ENCODE measurements at regions not wholly inside any gene's neighbourhood (a gene's known extent, or its start where the extent isn't known, plus 50 kb on each side); places are given as distances from the start of the nearest gene placed in this dataset.

DNA sequence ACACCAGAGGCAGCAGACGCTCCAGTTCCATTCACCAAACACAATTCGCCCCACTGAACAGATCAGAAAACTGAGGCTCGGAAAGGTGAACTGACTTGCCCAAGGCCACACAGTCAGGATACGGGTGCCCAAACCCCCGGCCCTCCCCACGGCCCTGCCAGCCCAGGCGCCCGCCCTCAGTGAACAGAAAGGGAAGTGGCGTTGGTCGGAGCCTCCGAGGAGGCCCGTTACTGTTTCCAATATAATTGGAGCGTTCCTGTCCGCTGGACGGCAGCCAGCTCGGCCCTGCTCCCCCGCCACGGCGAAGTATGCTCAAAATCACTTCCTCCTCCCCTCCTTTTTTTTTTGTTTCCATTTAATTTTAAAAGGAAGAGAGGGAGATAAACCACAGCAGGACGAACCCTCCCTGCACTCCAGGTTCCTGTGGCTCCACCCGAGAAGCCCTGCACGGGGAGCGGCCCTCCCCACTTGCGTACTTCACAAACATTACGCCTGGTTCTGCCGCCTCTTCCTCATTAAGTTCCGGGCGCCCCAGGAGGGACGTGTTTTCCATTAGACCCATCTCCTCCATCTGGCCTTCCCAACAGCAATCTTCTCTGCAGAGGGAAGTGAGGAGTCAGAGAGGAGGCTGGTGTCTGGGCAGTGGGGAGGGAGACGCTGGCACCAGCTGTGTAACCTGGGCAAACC is 61.1 kb downstream of the NCOR2 start:
- peaks cover 99 to 100% (median 100%) of the 10 kb centered on the region in 11 experiments for H4K20me1 ChIP-seq
- H3K36me3 ChIP-seq = peaks cover 0 to 36% (median 0%) of the 10 kb centered on the region in 11 experiments; a peak in 9 of 22 replicates
- TF ChIP-seq Cebpa-rat (IDR thresholded peaks at IDR 0.05) = no peak
- peak overlapping the region; percentile 43 to 76 (median 57); a peak in 21 of 22 replicates for H3K27ac ChIP-seq
- peak overlapping the region in 8 of 10 experiments; percentile 9 to 54 (median 24); a peak in 10 of 20 replicates for H3K4me3 ChIP-seq
- no peaks in the 10 kb centered on the region for H3K27me3 ChIP-seq
- H3K4me2 ChIP-seq = peak overlapping the region; percentile 66 to 94 (median 81)
- peak overlapping the region; percentile 14 to 72 (median 57); a peak in 21 of 22 replicates for H3K9ac ChIP-seq
- no peaks in the 10 kb centered on the region for H3K9me3 ChIP-seq (replicated peaks in 1 of 11)
- peaks cover 86 to 98% (median 95%) of the 10 kb centered on the region in 10 experiments for H3K4me1 ChIP-seq

DNA sequence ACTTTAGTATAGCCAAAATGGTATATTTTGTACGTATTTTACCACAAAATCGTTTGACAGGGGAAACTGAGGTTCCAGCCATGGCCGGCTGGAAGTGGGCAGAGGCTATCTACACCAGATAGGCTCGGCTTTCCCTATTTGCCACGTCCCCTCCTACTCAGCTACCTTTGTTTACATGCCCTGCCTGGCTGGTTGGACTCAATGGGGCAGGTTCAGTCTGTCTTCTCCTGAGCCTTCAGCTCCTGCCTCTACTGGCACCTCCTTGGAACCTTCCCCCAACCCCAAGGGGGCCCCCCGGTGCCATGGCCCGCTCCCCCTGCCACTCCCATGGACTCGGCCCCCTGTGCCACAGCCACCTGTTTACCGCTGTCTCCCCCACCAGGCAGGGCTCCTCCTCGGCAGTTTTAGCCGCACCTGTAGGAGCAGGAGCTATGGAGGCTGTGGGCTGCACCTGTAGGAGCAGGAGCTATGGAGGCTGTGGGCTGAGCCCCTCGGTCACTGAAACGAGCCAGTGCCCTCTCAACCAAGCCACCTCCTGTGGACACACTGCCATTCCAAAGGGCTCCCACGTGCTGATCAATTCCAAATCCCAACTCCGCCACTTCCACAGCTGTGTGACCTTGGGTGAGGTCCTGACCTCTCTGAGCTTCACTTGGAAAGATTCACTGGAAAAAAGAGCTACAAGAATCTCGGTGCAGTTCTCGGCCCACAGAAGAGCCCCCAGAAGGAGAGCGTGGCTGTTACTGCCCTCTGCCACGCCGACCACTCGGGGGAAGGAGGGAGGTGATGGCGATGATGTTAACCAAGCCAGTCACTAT is 62.2 kb downstream of the NCOR2 start:
- Histone ChIP-seq H3K9me3 (replicated peaks in 1 of 11) (no peaks in the 10 kb centered on the region), H3K4me2 (peak overlapping the region; percentile 66 to 94 (median 81); a peak in 21 of 22 replicates), H3K27ac (peak overlapping the region in 1 of 11 experiments; percentile 57; a peak in 3 of 22 replicates), H3K4me3 (0 out of 20 replicates have a peak overlapping the region, but pooled peaks of 1 of the 10 experiments have one; percentile 44), H3K27me3 (no peaks in the 10 kb centered on the region), H3K9ac (peak overlapping the region in 1 of 11 experiments; percentile 7; a peak in 1 of 22 replicates), H3K4me1 (peaks cover 86 to 98% (median 95%) of the 10 kb centered on the region in 10 experiments), H4K20me1 (peaks cover 99 to 100% (median 100%) of the 10 kb centered on the region in 11 experiments), H3K36me3 (peaks cover 0 to 32% (median 0%) of the 10 kb centered on the region in 11 experiments; a peak in 8 of 22 replicates)
- TF ChIP-seq Cebpa-rat (IDR thresholded peaks at IDR 0.05) = no peak

DNA sequence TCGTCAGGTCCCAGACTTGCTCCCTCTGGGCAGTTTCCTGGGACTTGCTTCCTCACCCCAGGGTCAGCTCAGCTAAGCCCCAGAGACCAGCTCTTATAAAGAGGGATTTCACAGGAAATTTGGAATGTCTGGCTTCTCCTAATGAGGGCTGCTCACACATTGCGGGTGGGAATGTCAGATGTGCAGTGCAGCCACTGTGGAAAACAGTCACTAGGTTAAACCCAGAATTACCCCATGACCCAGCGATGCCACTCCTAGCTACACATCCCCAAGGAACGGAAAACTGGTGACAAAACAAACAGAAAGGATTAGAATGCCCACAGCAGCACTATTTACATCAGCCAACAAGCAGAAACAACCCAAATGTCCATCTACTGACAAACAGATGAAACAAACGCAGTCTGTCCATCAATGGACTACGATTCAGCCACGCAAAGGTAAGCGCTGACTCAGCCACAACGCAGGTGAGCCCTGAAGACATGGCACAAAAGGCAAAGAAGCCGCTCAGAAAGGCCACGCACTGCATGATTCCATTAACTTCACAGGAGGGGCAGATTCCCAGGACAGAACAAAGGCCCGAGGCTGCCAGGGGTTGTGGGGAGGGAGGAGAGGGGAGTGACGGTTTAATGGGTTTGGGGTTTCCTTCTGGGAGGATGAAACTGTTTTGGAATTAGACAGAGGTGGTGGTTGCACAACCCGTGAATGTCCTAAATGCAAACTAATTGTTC is 63.0 kb downstream of the NCOR2 start:
- H3K36me3 ChIP-seq = peaks cover 0 to 35% (median 0%) of the 10 kb centered on the region in 11 experiments; a peak in 8 of 22 replicates
- H3K9me3 ChIP-seq (replicated peaks in 1 of 11) = no peaks in the 10 kb centered on the region
- peak overlapping the region in 10 of 11 experiments; percentile 24 to 94 (median 80); a peak in 14 of 22 replicates for H3K4me2 ChIP-seq
- peaks cover 99 to 100% (median 100%) of the 10 kb centered on the region in 11 experiments for H4K20me1 ChIP-seq
- H3K27me3 ChIP-seq = no peaks in the 10 kb centered on the region
- no peak overlapping the region for H3K27ac ChIP-seq
- H3K4me1 ChIP-seq = peaks cover 86 to 98% (median 95%) of the 10 kb centered on the region in 10 experiments
- TF ChIP-seq Cebpa-rat (IDR thresholded peaks at IDR 0.05) = no peak
- H3K9ac ChIP-seq = 0 out of 22 replicates have a peak overlapping the region, but pooled peaks of 1 of the 11 experiments have one; percentile 3
- H3K4me3 ChIP-seq = no peak overlapping the region

DNA sequence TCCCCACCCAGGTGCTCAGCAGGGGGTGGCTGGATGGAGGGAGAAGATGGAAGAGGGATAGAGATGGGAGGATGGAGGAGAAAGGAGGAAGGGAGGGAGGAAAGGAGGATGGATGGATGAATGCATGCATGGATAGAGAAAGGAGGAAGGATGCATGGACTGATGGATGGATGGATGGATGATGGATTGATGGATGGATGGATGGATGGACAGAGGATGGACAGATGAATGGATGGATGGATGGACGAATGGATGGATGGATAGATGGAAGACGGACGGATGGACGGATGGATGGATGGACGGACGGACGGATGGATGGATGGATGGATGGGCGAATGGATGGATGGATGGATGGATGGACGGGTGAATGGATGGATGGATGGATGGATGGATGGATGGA is 64.1 kb downstream of the NCOR2 start:
- Histone ChIP-seq H4K20me1 (peaks cover 99 to 100% (median 100%) of the 10 kb centered on the region in 11 experiments), H3K27ac (no peak overlapping the region), H3K36me3 (peaks cover 0 to 35% (median 0%) of the 10 kb centered on the region in 11 experiments; a peak in 8 of 22 replicates), H3K4me2 (peak overlapping the region in 1 of 11 experiments; percentile 11; a peak in 1 of 22 replicates), H3K27me3 (no peaks in the 10 kb centered on the region), H3K9me3 (replicated peaks in 1 of 11) (no peaks in the 10 kb centered on the region), H3K4me1 (peaks cover 86 to 98% (median 95%) of the 10 kb centered on the region in 10 experiments), H3K4me3 (no peak overlapping the region), H3K9ac (no peak overlapping the region)
- no peak for TF ChIP-seq Cebpa-rat (IDR thresholded peaks at IDR 0.05)

DNA sequence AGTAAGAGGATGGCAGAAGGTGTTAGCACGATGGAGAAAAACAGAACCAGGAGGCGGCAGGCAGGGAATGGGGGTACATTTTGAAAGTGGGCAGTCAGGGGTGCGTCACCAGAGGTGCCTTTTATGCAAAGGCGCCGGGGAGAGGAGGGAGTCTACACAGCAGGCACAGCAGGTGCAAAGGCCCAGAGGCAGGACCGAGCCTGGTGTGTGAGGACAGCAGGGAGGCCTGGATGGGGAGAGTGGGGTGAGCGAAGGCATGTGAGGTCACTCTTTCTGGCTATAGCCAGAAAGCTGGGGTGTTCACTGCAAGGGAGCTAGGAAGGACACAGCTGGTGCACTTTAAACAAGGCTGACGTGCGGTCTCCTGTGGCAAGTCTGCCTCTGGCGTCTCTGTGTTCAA is 65.0 kb downstream of the NCOR2 start:
- Histone ChIP-seq H3K27ac (no peak overlapping the region), H3K9me3 (replicated peaks in 1 of 11) (no peaks in the 10 kb centered on the region), H3K36me3 (peaks cover 0 to 35% (median 0%) of the 10 kb centered on the region in 11 experiments; a peak in 8 of 22 replicates), H4K20me1 (peaks cover 99 to 100% (median 100%) of the 10 kb centered on the region in 11 experiments), H3K27me3 (no peaks in the 10 kb centered on the region), H3K4me3 (no peak overlapping the region), H3K9ac (no peak overlapping the region), H3K4me1 (peaks cover 86 to 98% (median 95%) of the 10 kb centered on the region in 10 experiments), H3K4me2 (peak overlapping the region in 9 of 11 experiments; percentile 53 to 86 (median 75); a peak in 16 of 22 replicates)
- TF ChIP-seq Cebpa-rat (IDR thresholded peaks at IDR 0.05) = no peak

DNA sequence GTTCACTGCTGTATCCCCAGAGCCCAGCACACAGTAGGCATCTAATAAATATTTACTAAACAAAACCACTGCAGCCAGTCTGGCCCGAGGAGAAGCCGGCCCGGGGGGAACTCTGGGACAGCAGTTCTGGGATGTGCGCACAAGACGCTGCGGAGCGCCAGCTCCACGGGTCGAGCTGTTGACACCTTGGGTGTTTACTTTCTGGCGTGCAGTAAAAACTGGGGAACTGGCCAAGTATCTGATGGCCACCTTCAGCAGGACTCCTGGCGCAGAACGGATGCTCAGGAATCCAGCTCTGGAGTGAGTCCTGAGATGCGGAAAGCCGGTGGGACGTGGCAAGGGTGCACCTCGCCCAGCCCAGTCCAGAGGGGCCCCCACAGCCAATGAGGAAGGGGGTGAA is 65.6 kb downstream of the NCOR2 start:
- peaks cover 99 to 100% (median 100%) of the 10 kb centered on the region in 11 experiments for H4K20me1 ChIP-seq
- no peak overlapping the region for H3K27ac ChIP-seq
- peaks cover 86 to 98% (median 95%) of the 10 kb centered on the region in 10 experiments for H3K4me1 ChIP-seq
- H3K9ac ChIP-seq = 0 out of 22 replicates have a peak overlapping the region, but pooled peaks of 3 of the 11 experiments have one; percentile 12 to 28 (median 17)
- no peak for TF ChIP-seq Cebpa-rat (IDR thresholded peaks at IDR 0.05)
- no peaks in the 10 kb centered on the region for H3K9me3 ChIP-seq (replicated peaks in 1 of 11)
- no peak overlapping the region for H3K4me3 ChIP-seq
- H3K27me3 ChIP-seq = no peaks in the 10 kb centered on the region
- peak overlapping the region; percentile 53 to 86 (median 75) for H3K4me2 ChIP-seq
- peaks cover 0 to 35% (median 0%) of the 10 kb centered on the region in 11 experiments; a peak in 8 of 22 replicates for H3K36me3 ChIP-seq

DNA sequence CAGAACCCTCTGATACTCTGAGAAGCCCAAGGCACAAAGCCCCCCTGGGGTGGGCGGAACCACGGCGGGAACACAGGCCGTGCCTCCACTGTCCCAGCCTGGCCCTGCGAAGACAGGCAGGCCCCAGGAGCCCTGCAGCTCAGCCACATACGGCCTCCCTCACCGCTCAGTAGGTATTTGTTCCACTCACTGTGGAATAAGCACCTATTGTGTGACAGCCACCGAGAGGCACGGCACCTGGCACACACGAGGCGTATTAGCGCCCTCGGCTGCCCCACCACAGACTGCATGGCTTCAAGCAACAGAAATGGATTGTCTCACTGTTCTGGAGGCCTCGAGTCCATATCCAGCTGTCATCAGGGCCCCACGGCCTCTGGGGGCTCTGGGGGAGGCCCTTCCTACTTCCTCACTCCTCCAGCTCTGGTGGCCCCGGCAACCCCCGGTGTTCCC is 66.3 kb downstream of the NCOR2 start:
- Histone ChIP-seq H3K4me2 (peak overlapping the region; percentile 53 to 86 (median 75)), H3K36me3 (peaks cover 0 to 35% (median 0%) of the 10 kb centered on the region in 11 experiments; a peak in 8 of 22 replicates), H3K9ac (peak overlapping the region in 4 of 11 experiments; percentile 10 to 29 (median 16); a peak in 5 of 22 replicates), H3K27ac (no peak overlapping the region; a peak in 1 of 22 replicates), H3K9me3 (replicated peaks in 1 of 11) (no peaks in the 10 kb centered on the region), H3K27me3 (no peaks in the 10 kb centered on the region), H4K20me1 (peaks cover 99 to 100% (median 100%) of the 10 kb centered on the region in 11 experiments), H3K4me3 (no peak overlapping the region), H3K4me1 (peaks cover 88 to 98% (median 95%) of the 10 kb centered on the region in 10 experiments)
- no peak for TF ChIP-seq Cebpa-rat (IDR thresholded peaks at IDR 0.05)

DNA sequence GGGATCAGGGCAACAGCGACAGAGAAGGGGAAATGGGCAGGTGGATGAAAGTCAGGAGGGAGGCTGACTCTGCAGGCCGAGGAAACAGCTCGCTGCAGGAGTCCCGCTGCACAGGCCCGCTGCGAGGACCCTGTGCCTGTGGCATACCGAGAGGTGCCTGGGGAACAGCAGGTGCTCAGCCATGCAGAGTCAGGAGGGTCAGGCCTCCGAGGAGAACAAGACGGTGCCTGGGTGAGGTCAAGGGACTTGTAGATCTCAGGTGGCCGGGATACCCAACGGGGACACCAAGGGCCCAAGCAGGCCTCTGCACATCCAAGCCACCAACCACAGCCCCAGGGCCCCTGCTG is 67.5 kb downstream of the NCOR2 start:
- 0 out of 22 replicates have a peak overlapping the region, but pooled peaks of 1 of the 11 experiments have one; percentile 21 for H3K9ac ChIP-seq
- no peaks in the 10 kb centered on the region for H3K27me3 ChIP-seq
- H3K4me3 ChIP-seq = no peak overlapping the region
- H3K36me3 ChIP-seq = peaks cover 2 to 38% (median 6%) of the 10 kb centered on the region in 11 experiments; a peak in 18 of 22 replicates
- H3K4me1 ChIP-seq = peaks cover 88 to 98% (median 95%) of the 10 kb centered on the region in 10 experiments
- peaks cover 99 to 100% (median 100%) of the 10 kb centered on the region in 11 experiments for H4K20me1 ChIP-seq
- no peak overlapping the region for H3K27ac ChIP-seq
- peak overlapping the region; percentile 71 to 86 (median 75); a peak in 21 of 22 replicates for H3K4me2 ChIP-seq
- no peaks in the 10 kb centered on the region for H3K9me3 ChIP-seq (replicated peaks in 1 of 11)
- TF ChIP-seq Cebpa-rat (IDR thresholded peaks at IDR 0.05) = no peak
